NCI-H1436 treated with DMSO at 0.1 percent for 48 hours (cell line): ENCODE measurements at regions not wholly inside any gene's neighbourhood (a gene's known extent, or its start where the extent isn't known, plus 50 kb on each side); places are given as distances from the start of the nearest gene placed in this dataset.

ENCODE experiments used
- DNase-seq: peaks from one replicate; lab custom pipeline; 2025; lab: John Stamatoyannopoulos, UW

GRCh38 chr10:129396021-129396722 lies 70.9 kb upstream of the MGMT start:
- DNase-seq, result no peak

- no peak for DNase-seq
Observed at GRCh38 chr10:129397198-129397974, 69.7 kb upstream of the MGMT start.

GRCh38 chr10:129398711-129399141 lies 68.3 kb upstream of the MGMT start:
- no peak for DNase-seq

- DNase-seq, result no peak
Observed at GRCh38 chr10:129400426-129400825, 66.6 kb upstream of the MGMT start.

GRCh38 chr10:129402459-129402858 lies 64.6 kb upstream of the MGMT start:
- DNase-seq, result no peak

- DNase-seq, result no peak
Observed at GRCh38 chr10:129404091-129404490, 63.0 kb upstream of the MGMT start.

- no peak for DNase-seq
Observed at GRCh38 chr10:129405389-129405788, 61.7 kb upstream of the MGMT start.

- DNase-seq, result no peak
Observed at GRCh38 chr10:129410688-129411392, 56.2 kb upstream of the MGMT start.

- no peak for DNase-seq
Observed at GRCh38 chr10:129411393-129411705, 55.7 kb upstream of the MGMT start.

- DNase-seq, result no peak
Observed at GRCh38 chr10:129411772-129412171, 55.3 kb upstream of the MGMT start.

- DNase-seq, result no peak
Observed at GRCh38 chr10:129413024-129413423, 54.0 kb upstream of the MGMT start.

- DNase-seq, result no peak
Observed at GRCh38 chr10:129415215-129416140, 51.6 kb upstream of the MGMT start.

- DNase-seq, result no peak
Observed at GRCh38 chr10:129416155-129416554, 50.9 kb upstream of the MGMT start.

GRCh38 chr10:129416956-129417765 lies 49.9 kb upstream of the MGMT start:
- DNase-seq, result no peak
